Heart right ventricle (tissue), 16 donors: ENCODE measurements at regions not wholly inside any gene's neighbourhood (a gene's known extent, or its start where the extent isn't known, plus 50 kb on each side); places are given as distances from the start of the nearest gene placed in this dataset.
"Not testable (repeated sequence)": the region's sequence is repeated elsewhere in the genome, so short reads cannot be mapped to it uniquely, and the experiment has no call there.

Source experiments
- ATAC-seq, 8 donors: fragments of 200-7000 bp; cut with Tn5 transposase; one replicate each; pipeline ENCODE4 v1.9.1; 2020; ENCODE audit warnings: mild to moderate bottlenecking in 8 of 8, moderate library complexity in 8 of 8, moderate number of reproducible peaks in 1 of 8
- DNase-seq, 2 donors: peaks; one replicate each; pipeline ENCODE4 v3.0.0-alpha.2; 2020
- H3K27ac ChIP-seq, 10 donors: fragments of 200-600 bp; sonication (generic) in 2 of 10; one replicate each; pipeline versions ENCODE4 v1.5.0 to v1.8.0; 2020 to 2022; ENCODE audit warnings: mild to moderate bottlenecking in 3 of 10
- H3K27me3 ChIP-seq, 7 donors: fragments of 200-600 bp; one replicate each; pipeline ENCODE4 v1.8.0; 2021 to 2022; ENCODE audit warnings: mild to moderate bottlenecking in 2 of 7
- H3K36me3 ChIP-seq, 9 donors: fragments of 200-600 bp; sonication (generic) in 1 of 9; one replicate each; pipeline versions ENCODE4 v1.5.0 to v1.8.0; 2020 to 2022; ENCODE audit warnings: mild to moderate bottlenecking in 2 of 9
- H3K4me1 ChIP-seq, 9 donors: fragments of 200-600 bp; sonication (generic) in 1 of 9; one replicate each; pipeline versions ENCODE4 v1.5.0 to v1.8.0; 2020 to 2022; ENCODE audit warnings: mild to moderate bottlenecking in 4 of 9
- H3K4me3 ChIP-seq, 10 donors: fragments of 200-600 bp; sonication (generic) in 2 of 10; one replicate each; pipeline versions ENCODE4 v1.5.0 to v1.8.0; 2020 to 2022; ENCODE audit warnings: mild to moderate bottlenecking in 7 of 10, moderate library complexity in 2 of 10
- H3K9me3 ChIP-seq, 11 donors: fragments of 200-600 bp in 10 of 11; sonication (generic) in 2 of 11; one replicate each; pipeline versions ENCODE4 v1.5.0 to v1.8.0; 2013 to 2022; ENCODE audit warnings: mild to moderate bottlenecking in 2 of 11, control low read depth in 1 of 11, moderate library complexity in 1 of 11
- CTCF ChIP-seq, 9 donors: fragments of 200-600 bp; sonication (generic) in 2 of 9; IDR thresholded peaks; one replicate each; pipeline versions ENCODE4 v1.5.0 to v1.8.0; 2021 to 2022; ENCODE audit warnings: antibody characterized with exemption in 9 of 9, mild to moderate bottlenecking in 5 of 9, moderate library complexity in 1 of 9
- WGBS, 2 donors: extraction: QIAGEN DNeasy Blood & Tissue Kit; methylation state at CpG; one replicate each; pipeline ENCODE4 v1.1.7; 2013; ENCODE audit warnings: inconsistent platforms in 1 of 2; 5-methylcytosine and 5-hydroxymethylcytosine counted together
- intact Hi-C, 10 donors: fragments of 100-400 bp; cut with DNase I; formaldehyde crosslinking; loops; one replicate each; pipeline versions ENCODE4 v1.11.1 to v1.14.2; 2022
- donor health status: Arrhythmogenic right ventricular cardiomyopathy.
- donor health status: ischemic (EF 13 %, LVEDD 7.1; RV severe dilation, severe dysfunction).
- donor health status: healthy with polysubstance abuse.
- donor health status: DM: no; HTN: yes; CAD: no.
- donor health status: DM: no; HTN: no; CAD: no.
- donor health status: ischemic (EF 25% LVEDD 6.9; RV normal size, moderate dysfunction).
- donor health status: ischemic (EF 25% LVEDD 5.7; RV mildly dilated, moderate dysfunction).
- donor health status: healthy.
- donor health status: DM: yes; HTN: yes; CAD: no.
- donor health status: Ischemic cardiomyopathy.
- donor health status: ischemic (EF 35%, LVEDD 5.7; RV mildly dilated, moderate dysfunction).
- donor health status: nonischemic (EF 11% LVEDD 7.7; RV severe dilation, severe dysfunction).
- donor health status: DM: yes; HTN: yes; CAD: no.
- donor health status: PGD.
- donor health status: ischemic (EF 29% LVEDD 5.4; RV normal size, mild dysfunction).
- donor health status: nonischemic (EF 23%, LVEDD 6.1; RV moderate dilation, normal function).

GRCh38 chrX:98289726-98290125 is 1406.0 kb downstream of the RPA4 start:
- ATAC-seq = no peak
- Histone ChIP-seq H3K9me3 (no peaks in the 10 kb centered on the region), H3K36me3 (no peaks in the 10 kb centered on the region), H3K4me1 (no peaks in the 10 kb centered on the region), H3K4me3 (no peak overlapping the region), H3K27me3 (no peaks in the 10 kb centered on the region), H3K27ac (no peak overlapping the region)
- no peak for DNase-seq
- intact Hi-C loops = loop anchor here in 1 of 10 donors (10.0 kb wide), 1 partner anchor 55 kb away; no protein-coding TSS in a partner anchor
- no peak for TF ChIP-seq CTCF (IDR thresholded peaks at IDR 0.05)

GRCh38 chrX:98294310-98294709 is 1410.6 kb downstream of the RPA4 start:
- no peaks in the 10 kb centered on the region for H3K4me1 ChIP-seq
- ATAC-seq = no peak
- intact Hi-C loops = loop anchor here in 1 of 10 donors (10.0 kb wide), 1 partner anchor 60 kb away; no protein-coding TSS in a partner anchor

GRCh38 chrX:98296129-98296528 is 1412.4 kb downstream of the RPA4 start:
- peaks cover 0 to 14% (median 0%) of the 10 kb centered on the region in 11 donors for H3K9me3 ChIP-seq
- DNase-seq = no peak
- no peaks in the 10 kb centered on the region for H3K36me3 ChIP-seq
- no peak for ATAC-seq
- TF ChIP-seq CTCF (IDR thresholded peaks at IDR 0.05) = no peak
- H3K27me3 ChIP-seq = no peaks in the 10 kb centered on the region
- intact Hi-C loops = loop anchor here in 1 of 10 donors (10.0 kb wide), 1 partner anchor 61 kb away; no protein-coding TSS in a partner anchor
- 86 to 88% methylated on average over 2 of the region's 2 CpGs for WGBS, 2 donors
- no peaks in the 10 kb centered on the region for H3K4me1 ChIP-seq
- no peak overlapping the region for H3K4me3 ChIP-seq
- no peak overlapping the region for H3K27ac ChIP-seq

More at GRCh38 chrX:98294310-98294709, 1410.6 kb downstream of the RPA4 start:
- Histone ChIP-seq H3K9me3 (peaks cover 0 to under 1% (median 0%) of the 10 kb centered on the region in 11 donors), H3K4me3 (no peak overlapping the region), H3K36me3 (no peaks in the 10 kb centered on the region), H3K27me3 (no peaks in the 10 kb centered on the region), H3K27ac (no peak overlapping the region)
- TF ChIP-seq CTCF (IDR thresholded peaks at IDR 0.05) = no peak
- no peak for DNase-seq

GRCh38 chrX:98299785-98300184 is 1416.1 kb downstream of the RPA4 start:
- Histone ChIP-seq H3K27me3 (no peaks in the 10 kb centered on the region), H3K4me3 (no peak overlapping the region), H3K4me1 (no peaks in the 10 kb centered on the region), H3K36me3 (no peaks in the 10 kb centered on the region), H3K9me3 (peaks cover 0 to 14% (median 0%) of the 10 kb centered on the region in 11 donors), H3K27ac (no peak overlapping the region)
- DNase-seq (no peak), ATAC-seq (no peak)
- intact Hi-C loops = loop anchor here in 1 of 10 donors (10.0 kb wide), 1 partner anchor 65 kb away; no protein-coding TSS in a partner anchor
- no peak for TF ChIP-seq CTCF (IDR thresholded peaks at IDR 0.05)

- H3K4me3 ChIP-seq, H3K36me3 ChIP-seq, H3K27me3 ChIP-seq, ATAC-seq, H3K27ac ChIP-seq, H3K4me1 ChIP-seq, DNase-seq, intact Hi-C loops: not testable (repeated sequence)
- peaks cover 0 to 14% (median 0%) of the 10 kb centered on the region in 11 donors for H3K9me3 ChIP-seq
- 91 to 94% methylated on average over 7 to 10 of the region's 13 CpGs for WGBS, 2 donors
Observed at GRCh38 chrX:98300536-98300935, 1416.8 kb downstream of the RPA4 start.
